SK-N-SH (cell line): ENCODE measurements at regions not wholly inside any gene's neighbourhood (a gene's known extent, or its start where the extent isn't known, plus 50 kb on each side); places are given as distances from the start of the nearest gene placed in this dataset.

Experiments used
- CTCF ChIP-seq: fragments of 200-600 bp; sonication (generic); IDR thresholded peaks from 2 replicates; pipeline ENCODE4 v1.6.1; 2017; ENCODE audit warnings: antibody characterized with exemption, mild to moderate bottlenecking, moderate library complexity
- EP300 ChIP-seq, 2 experiments: IDR thresholded peaks; 2 replicates each; pipeline versions ENCODE4 v1.4.0 to v1.6.1; 2012; ENCODE audit warnings: borderline replicate concordance in 1 of 2, low read depth in 1 of 2, low read length in 1 of 2
- FOXJ3 ChIP-seq: sonication (generic); formaldehyde crosslinking; IDR thresholded peaks from 2 replicates; pipeline ENCODE4 v1.5.1; 2020; ENCODE audit warnings: mild to moderate bottlenecking, missing genetic modification reagents
- GABPA ChIP-seq: IDR thresholded peaks from 2 replicates; pipeline ENCODE4 v1.4.0; 2012; ENCODE audit warnings: low read depth, mild to moderate bottlenecking
- MEF2A ChIP-seq: IDR thresholded peaks from 2 replicates; pipeline ENCODE4 v1.4.0; 2012; ENCODE audit warnings: low read depth, borderline replicate concordance
- POLR2AphosphoS5 ChIP-seq: IDR thresholded peaks from 2 replicates; pipeline ENCODE4 v1.6.1; 2012; ENCODE audit warnings: low read depth, low read length
- RAD21 ChIP-seq: IDR thresholded peaks from 2 replicates; pipeline ENCODE4 v1.6.1; 2012; ENCODE audit warnings: mild to moderate bottlenecking, low read length
- RCOR1 ChIP-seq: fragments of 150-350 bp; IDR thresholded peaks from 2 replicates; pipeline ENCODE4 v1.6.1; 2017; ENCODE audit warnings: antibody characterized with exemption, low read length
- RFX5 ChIP-seq: IDR thresholded peaks from 2 replicates; pipeline ENCODE4 v1.6.1; 2012; ENCODE audit warnings: mild to moderate bottlenecking, improper control_type of control experiment, low read length
- TAF1 ChIP-seq: IDR thresholded peaks from 2 replicates; pipeline ENCODE4 v1.6.1; 2012; ENCODE audit warnings: low read depth, mild to moderate bottlenecking, low read length, moderate library complexity, borderline replicate concordance

- TF ChIP-seq CTCF: no peak
- no peak for TF ChIP-seq FOXJ3
- no peak for TF ChIP-seq TAF1
- no peak for TF ChIP-seq RAD21
- TF ChIP-seq EP300 (IDR thresholded peaks at IDR 0.05; ENCODE audit: borderline replicate concordance in 1 of 2, low read depth in 1 of 2, low read length in 1 of 2): no peak
- no peak for TF ChIP-seq MEF2A
- TF ChIP-seq POLR2AphosphoS5: no peak
- no peak for TF ChIP-seq RFX5
- no peak for TF ChIP-seq GABPA
- TF ChIP-seq RCOR1: no peak
Measured at GRCh38 chr1:38579056-38579455, 280.5 kb downstream of the RRAGC start.
